ENCODE measurements at regions not wholly inside any gene's neighbourhood (a gene's known extent, or its start where the extent isn't known, plus 50 kb on each side); places are given as distances from the start of the nearest gene placed in this dataset.

DNA sequence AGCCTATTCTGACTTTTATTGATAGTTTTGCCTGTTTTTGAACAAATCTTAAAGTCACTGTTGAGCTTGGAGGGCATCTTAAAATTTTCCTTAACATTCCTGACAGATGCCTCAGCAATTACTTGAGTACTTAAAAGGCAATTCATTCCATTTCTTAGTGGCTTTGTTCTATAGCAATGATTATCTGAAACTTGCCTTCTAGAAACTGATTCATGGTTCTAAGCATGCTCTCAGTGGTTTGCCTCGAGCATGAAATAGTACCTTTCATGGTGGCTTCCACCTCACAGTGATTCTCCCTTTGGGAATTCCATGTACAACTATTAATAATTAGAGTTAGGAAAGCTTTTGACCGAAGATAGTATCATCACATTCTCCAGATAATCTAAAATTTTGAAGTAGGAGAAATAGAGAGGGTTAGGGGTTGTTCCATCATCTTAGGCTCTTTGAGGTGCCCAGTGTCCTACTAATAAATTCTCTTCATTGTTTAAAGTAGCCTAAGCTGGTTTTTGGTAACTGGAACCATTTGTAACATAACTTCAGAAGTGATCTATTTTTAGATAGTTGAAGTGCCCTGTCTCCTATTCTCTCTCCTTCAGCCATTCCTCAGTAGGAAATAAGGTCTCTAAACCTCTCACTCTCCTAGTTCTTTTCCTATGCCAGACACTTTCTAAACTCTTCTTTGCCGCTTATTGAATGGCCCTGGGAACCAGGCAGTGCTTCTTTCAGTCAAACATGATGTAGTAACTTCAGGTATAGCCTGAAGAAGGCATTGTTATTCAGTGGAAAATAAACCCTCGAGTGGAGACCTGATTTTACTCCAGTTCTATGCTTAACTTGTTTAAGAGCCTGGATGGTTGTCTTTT, 156.1 kb downstream of the HAUS1 start:
- no peak overlapping the region for H3K4me3 ChIP-seq (ENCODE audit: control insufficient read depth in 1 of 7, extremely low read depth in 1 of 7, insufficient read depth in 4 of 7, low read depth in 2 of 7, low read length in 6 of 7)
- no peaks in the 10 kb centered on the region for H3K9me3 ChIP-seq (ENCODE audit: control extremely low read depth in 1 of 5, control insufficient read depth in 4 of 5, insufficient read depth in 2 of 5, low read depth in 1 of 5, low read length in 4 of 5)
- peaks cover 0 to 3% (median 0%) of the 10 kb centered on the region in 4 experiments for H3K4me1 ChIP-seq (ENCODE audit: control extremely low read depth in 1 of 4, control insufficient read depth in 4 of 4, insufficient read depth in 4 of 4, low read length in 3 of 4)
- 100% methylated on average over 2 of the region's 4 CpGs for WGBS (ENCODE audit: insufficient coverage)
- ChIA-PET CTCF (interaction anchor here (0.9 to 2.2 kb wide), 2 partner anchors 20 to 221 kb away, joined by 4 read pairs; no protein-coding TSS in a partner anchor), POLR2A (no interaction called here)
- H3K36me3 ChIP-seq (ENCODE audit: control insufficient read depth in 4 of 4, insufficient read depth in 4 of 4, low read length in 3 of 4): peaks cover 12 to 28% (median 18%) of the 10 kb centered on the region in 4 experiments
- no peaks in the 10 kb centered on the region for H3K27me3 ChIP-seq (replicated peaks in 2 of 5; ENCODE audit: control insufficient read depth in 4 of 5, insufficient read depth in 5 of 5, low read length in 4 of 5)
- DNase-seq: no peak
- no peak overlapping the region for H3K27ac ChIP-seq (ENCODE audit: insufficient read depth in 1 of 2, low read depth in 1 of 2, low read length in 2 of 2, poor library complexity in 1 of 2, severe bottlenecking in 2 of 2)

DNA sequence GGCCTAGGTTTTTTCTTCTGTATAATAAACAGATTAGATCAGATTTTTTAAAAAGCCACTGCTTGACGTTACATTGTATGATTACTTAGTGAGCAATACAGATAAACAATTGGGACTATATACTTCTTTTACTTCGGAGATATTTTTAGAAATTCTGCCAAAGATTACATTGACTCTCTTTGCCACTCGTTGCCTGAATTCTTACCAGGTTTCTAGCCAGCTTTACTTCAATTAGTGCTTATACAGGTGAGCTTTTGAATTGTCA, 156.6 kb downstream of the HAUS1 start:
- no peak for DNase-seq
- peaks cover 12 to 34% (median 20%) of the 10 kb centered on the region in 4 experiments for H3K36me3 ChIP-seq (ENCODE audit: control insufficient read depth in 4 of 4, insufficient read depth in 4 of 4, low read length in 3 of 4)
- ChIA-PET POLR2A (no interaction called here), CTCF (no interaction called here)
- WGBS (ENCODE audit: insufficient coverage): no CpG with 5 or more reads among the region's 3 CpGs
- peaks cover 0 to 3% (median 0%) of the 10 kb centered on the region in 4 experiments for H3K4me1 ChIP-seq (ENCODE audit: control extremely low read depth in 1 of 4, control insufficient read depth in 4 of 4, insufficient read depth in 4 of 4, low read length in 3 of 4)
- no peak overlapping the region for H3K27ac ChIP-seq (ENCODE audit: insufficient read depth in 1 of 2, low read depth in 1 of 2, low read length in 2 of 2, poor library complexity in 1 of 2, severe bottlenecking in 2 of 2)
- H3K4me3 ChIP-seq (ENCODE audit: control insufficient read depth in 1 of 7, extremely low read depth in 1 of 7, insufficient read depth in 4 of 7, low read depth in 2 of 7, low read length in 6 of 7): no peak overlapping the region
- no peaks in the 10 kb centered on the region for H3K27me3 ChIP-seq (replicated peaks in 2 of 5; ENCODE audit: control insufficient read depth in 4 of 5, insufficient read depth in 5 of 5, low read length in 4 of 5)
- H3K9me3 ChIP-seq (ENCODE audit: control extremely low read depth in 1 of 5, control insufficient read depth in 4 of 5, insufficient read depth in 2 of 5, low read depth in 1 of 5, low read length in 4 of 5): no peaks in the 10 kb centered on the region

DNA sequence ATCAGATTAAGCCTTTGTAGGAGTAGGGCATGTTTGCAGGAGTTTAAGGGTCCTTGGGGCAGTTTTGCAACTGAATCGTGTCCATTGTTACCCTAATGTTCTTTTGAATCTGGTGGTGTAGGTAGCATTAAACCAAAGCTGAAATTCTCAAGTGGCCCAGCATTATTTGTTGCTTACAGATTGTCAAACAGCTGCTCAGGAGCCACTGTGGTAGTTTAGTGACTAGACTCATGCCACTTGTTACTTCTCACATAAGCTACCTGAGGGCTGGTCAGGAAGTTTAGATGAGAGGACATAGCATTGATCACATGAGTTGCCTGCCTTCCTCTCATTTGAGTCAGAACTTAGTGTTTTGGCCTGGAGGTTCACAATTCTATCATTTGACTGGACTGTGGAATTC, 157.6 kb downstream of the HAUS1 start:
- H3K9me3 ChIP-seq (ENCODE audit: control extremely low read depth in 1 of 5, control insufficient read depth in 4 of 5, insufficient read depth in 2 of 5, low read depth in 1 of 5, low read length in 4 of 5): no peaks in the 10 kb centered on the region
- ChIA-PET CTCF (no interaction called here), POLR2A (no interaction called here)
- no peak for DNase-seq
- no peaks in the 10 kb centered on the region for H3K27me3 ChIP-seq (replicated peaks in 2 of 5; ENCODE audit: control insufficient read depth in 4 of 5, insufficient read depth in 5 of 5, low read length in 4 of 5)
- H3K4me3 ChIP-seq (ENCODE audit: control insufficient read depth in 1 of 7, extremely low read depth in 1 of 7, insufficient read depth in 4 of 7, low read depth in 2 of 7, low read length in 6 of 7): no peak overlapping the region
- peaks cover 0 to 3% (median 0%) of the 10 kb centered on the region in 4 experiments for H3K4me1 ChIP-seq (ENCODE audit: control extremely low read depth in 1 of 4, control insufficient read depth in 4 of 4, insufficient read depth in 4 of 4, low read length in 3 of 4)
- WGBS (ENCODE audit: insufficient coverage): no CpG with 5 or more reads among the region's 1 CpG
- H3K36me3 ChIP-seq (ENCODE audit: control insufficient read depth in 4 of 4, insufficient read depth in 4 of 4, low read length in 3 of 4): peaks cover 12 to 35% (median 21%) of the 10 kb centered on the region in 4 experiments
- H3K27ac ChIP-seq (ENCODE audit: insufficient read depth in 1 of 2, low read depth in 1 of 2, low read length in 2 of 2, poor library complexity in 1 of 2, severe bottlenecking in 2 of 2): no peak overlapping the region

DNA sequence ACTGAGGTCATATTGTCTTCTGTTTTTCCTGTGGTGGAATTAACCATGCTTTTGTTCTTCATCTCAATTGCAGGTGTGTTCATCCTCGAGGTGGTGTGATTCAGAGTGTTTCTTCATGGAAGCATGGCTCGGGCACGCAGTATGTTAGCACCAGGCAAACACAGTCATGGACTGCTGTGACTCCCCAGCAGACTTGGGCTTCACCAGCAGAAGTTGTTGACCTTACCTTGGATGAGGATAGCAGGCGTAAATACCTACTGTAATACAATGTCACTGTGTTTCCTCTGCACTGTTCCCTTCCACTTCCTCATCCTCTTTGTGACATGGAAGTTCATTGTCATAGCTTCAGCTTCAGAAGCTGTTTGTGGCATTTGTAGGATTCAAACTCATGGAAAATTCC, 158.7 kb downstream of the HAUS1 start:
- Histone ChIP-seq H3K9me3 (ENCODE audit: control extremely low read depth in 1 of 5, control insufficient read depth in 4 of 5, insufficient read depth in 2 of 5, low read depth in 1 of 5, low read length in 4 of 5) (no peaks in the 10 kb centered on the region), H3K4me3 (ENCODE audit: control insufficient read depth in 1 of 7, extremely low read depth in 1 of 7, insufficient read depth in 4 of 7, low read depth in 2 of 7, low read length in 6 of 7) (no peak overlapping the region), H3K27ac (ENCODE audit: insufficient read depth in 1 of 2, low read depth in 1 of 2, low read length in 2 of 2, poor library complexity in 1 of 2, severe bottlenecking in 2 of 2) (no peak overlapping the region), H3K4me1 (ENCODE audit: control extremely low read depth in 1 of 4, control insufficient read depth in 4 of 4, insufficient read depth in 4 of 4, low read length in 3 of 4) (peaks cover 0 to 3% (median 0%) of the 10 kb centered on the region in 4 experiments), H3K27me3 (replicated peaks in 2 of 5; ENCODE audit: control insufficient read depth in 4 of 5, insufficient read depth in 5 of 5, low read length in 4 of 5) (no peaks in the 10 kb centered on the region), H3K36me3 (ENCODE audit: control insufficient read depth in 4 of 4, insufficient read depth in 4 of 4, low read length in 3 of 4) (peaks cover 5 to 35% (median 21%) of the 10 kb centered on the region in 4 experiments)
- CTCF ChIA-PET: no interaction called here
- no peak for DNase-seq
- WGBS (ENCODE audit: insufficient coverage): 95% methylated on average over 3 of the region's 4 CpGs
- POLR2A ChIA-PET: interaction anchor here (0.5 kb wide), 1 partner anchor 24 kb away, joined by 3 read pairs; no protein-coding TSS in a partner anchor

DNA sequence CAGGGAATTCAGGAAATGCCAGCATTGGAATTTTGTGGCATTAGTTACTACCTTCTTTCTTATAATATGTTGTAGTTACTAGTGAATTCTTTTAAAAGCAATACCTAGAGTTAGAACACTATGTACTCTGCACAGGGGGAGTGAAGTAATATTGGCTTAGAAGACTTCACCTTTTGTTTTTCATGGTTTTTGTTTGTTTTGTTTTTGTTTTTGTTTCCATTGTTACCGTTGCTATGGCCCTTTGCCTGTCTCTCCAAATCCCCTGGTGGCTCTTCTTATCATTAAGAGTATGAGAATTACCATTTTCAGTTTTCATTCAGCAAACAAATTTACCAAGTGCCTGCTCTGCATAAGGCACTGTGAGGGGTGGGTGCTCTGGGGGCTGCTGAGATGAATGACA, 160.1 kb downstream of the HAUS1 start:
- ChIA-PET CTCF (interaction anchor here (0.6 kb wide), 1 partner anchor 23 kb away, joined by 3 read pairs; no protein-coding TSS in a partner anchor), POLR2A (no interaction called here)
- Histone ChIP-seq H3K4me1 (ENCODE audit: control extremely low read depth in 1 of 4, control insufficient read depth in 4 of 4, insufficient read depth in 4 of 4, low read length in 3 of 4) (peaks cover 0 to 7% (median 6%) of the 10 kb centered on the region in 4 experiments), H3K4me3 (ENCODE audit: control insufficient read depth in 1 of 7, extremely low read depth in 1 of 7, insufficient read depth in 4 of 7, low read depth in 2 of 7, low read length in 6 of 7) (no peak overlapping the region), H3K36me3 (ENCODE audit: control insufficient read depth in 4 of 4, insufficient read depth in 4 of 4, low read length in 3 of 4) (peaks cover 5 to 40% (median 21%) of the 10 kb centered on the region in 4 experiments), H3K9me3 (ENCODE audit: control extremely low read depth in 1 of 5, control insufficient read depth in 4 of 5, insufficient read depth in 2 of 5, low read depth in 1 of 5, low read length in 4 of 5) (no peaks in the 10 kb centered on the region), H3K27me3 (replicated peaks in 2 of 5; ENCODE audit: control insufficient read depth in 4 of 5, insufficient read depth in 5 of 5, low read length in 4 of 5) (no peaks in the 10 kb centered on the region), H3K27ac (ENCODE audit: insufficient read depth in 1 of 2, low read depth in 1 of 2, low read length in 2 of 2, poor library complexity in 1 of 2, severe bottlenecking in 2 of 2) (peak overlapping the region; percentile 13 to 77)
- peak; percentile 54 to 75 (median 71) for DNase-seq
- WGBS (ENCODE audit: insufficient coverage): no CpG with 5 or more reads among the region's 1 CpG

GRCh38 chr18:46265196-46266156, 161.3 kb downstream of the HAUS1 start:
- no peak for DNase-seq
- CTCF ChIA-PET: interaction anchor here (1.0 kb wide), 1 partner anchor 16 kb away, joined by 5 read pairs; no protein-coding TSS in a partner anchor
- H3K27ac ChIP-seq (ENCODE audit: insufficient read depth in 1 of 2, low read depth in 1 of 2, low read length in 2 of 2, poor library complexity in 1 of 2, severe bottlenecking in 2 of 2): no peak overlapping the region

More at GRCh38 chr18:46265196-46266156, 161.3 kb downstream of the HAUS1 start:
- Histone ChIP-seq H3K27me3 (replicated peaks in 2 of 5; ENCODE audit: control insufficient read depth in 4 of 5, insufficient read depth in 5 of 5, low read length in 4 of 5) (no peaks in the 10 kb centered on the region), H3K36me3 (ENCODE audit: control insufficient read depth in 4 of 4, insufficient read depth in 4 of 4, low read length in 3 of 4) (peaks cover 5 to 41% (median 21%) of the 10 kb centered on the region in 4 experiments), H3K4me3 (ENCODE audit: control insufficient read depth in 1 of 7, extremely low read depth in 1 of 7, insufficient read depth in 4 of 7, low read depth in 2 of 7, low read length in 6 of 7) (no peak overlapping the region), H3K9me3 (ENCODE audit: control extremely low read depth in 1 of 5, control insufficient read depth in 4 of 5, insufficient read depth in 2 of 5, low read depth in 1 of 5, low read length in 4 of 5) (no peaks in the 10 kb centered on the region), H3K4me1 (ENCODE audit: control extremely low read depth in 1 of 4, control insufficient read depth in 4 of 4, insufficient read depth in 4 of 4, low read length in 3 of 4) (peaks cover 0 to 7% (median 6%) of the 10 kb centered on the region in 4 experiments)
- POLR2A ChIA-PET: interaction anchor here (0.6 kb wide), 1 partner anchor 15 kb away, joined by 3 read pairs; no protein-coding TSS in a partner anchor
- 83% methylated on average over 1 of the region's 4 CpGs for WGBS (ENCODE audit: insufficient coverage)
